Keratinocyte (primary cell): ENCODE measurements at regions not wholly inside any gene's neighbourhood (a gene's known extent, or its start where the extent isn't known, plus 50 kb on each side); places are given as distances from the start of the nearest gene placed in this dataset.

Source experiments
- DNase-seq: peaks from one replicate; pipeline ENCODE4 v3.0.0-alpha.2; 2011; ENCODE audit warnings: low read depth, missing footprints, low spot score
- FAIRE-seq: peaks from 2 replicates; lab custom pipeline; 2011; peaks lifted over from hg19 to GRCh38; lab: Jason Lieb, UNC
- H2AFZ ChIP-seq: 2 replicates; pipeline ENCODE4 v1.6.0; 2012; ENCODE audit warnings: low read length, control low read depth, inconsistent platforms; ENCODE audit not compliant: control insufficient read depth
- H3K27ac ChIP-seq: 2 replicates; pipeline ENCODE4 v1.5.1; 2011; ENCODE audit warnings: low read length; ENCODE audit not compliant: control insufficient read depth, insufficient read depth
- H3K27me3 ChIP-seq: 3 replicates; pipeline ENCODE4 v1.6.0; 2011; ENCODE audit warnings: low read length; ENCODE audit not compliant: control insufficient read depth, insufficient read depth; ENCODE audit errors: extremely low read depth
- H3K36me3 ChIP-seq, 2 experiments: 2 replicates in 1 of 2; 3 replicates in 1 of 2; pipeline ENCODE4 v1.5.1; 2011; ENCODE audit warnings: low read length in 2 of 2, mild to moderate bottlenecking in 1 of 2; ENCODE audit not compliant: control insufficient read depth in 2 of 2, insufficient read depth in 2 of 2; ENCODE audit errors: extremely low read depth in 1 of 2
- H3K4me1 ChIP-seq: 3 replicates; pipeline ENCODE4 v1.5.1; 2011; ENCODE audit warnings: low read length; ENCODE audit not compliant: control insufficient read depth, insufficient read depth; ENCODE audit errors: extremely low read depth
- H3K4me2 ChIP-seq: 3 replicates; pipeline ENCODE4 v1.6.0; 2011; ENCODE audit warnings: low read depth, low read length; ENCODE audit not compliant: control insufficient read depth, insufficient read depth; ENCODE audit errors: extremely low read depth
- H3K4me3 ChIP-seq, 3 experiments: fragments of 200-600 bp in 1 of 3; sonication (generic) in 1 of 3; 2 replicates in 2 of 3; 3 replicates in 1 of 3; pipeline ENCODE4 v1.5.1; 2011 to 2016; ENCODE audit warnings: low read length in 3 of 3, mild to moderate bottlenecking in 3 of 3, control low read depth in 2 of 3, inconsistent platforms in 1 of 3, low read depth in 1 of 3, mixed read lengths in 1 of 3, mixed run types in 1 of 3, moderate library complexity in 1 of 3; ENCODE audit not compliant: control insufficient read depth in 2 of 3, insufficient read depth in 2 of 3; ENCODE audit errors: extremely low read depth in 1 of 3
- H3K79me2 ChIP-seq: 2 replicates; pipeline ENCODE4 v1.6.0; 2012; ENCODE audit warnings: low read length; ENCODE audit not compliant: control insufficient read depth, insufficient read depth
- H3K9ac ChIP-seq: 3 replicates; pipeline ENCODE4 v1.6.0; 2011; ENCODE audit warnings: low read length; ENCODE audit not compliant: control insufficient read depth, insufficient read depth; ENCODE audit errors: extremely low read depth
- H3K9me1 ChIP-seq: 3 replicates; pipeline ENCODE4 v1.6.0; 2011; ENCODE audit warnings: low read length; ENCODE audit not compliant: control insufficient read depth, insufficient read depth; ENCODE audit errors: extremely low read depth
- H3K9me3 ChIP-seq: 2 replicates; pipeline ENCODE4 v1.5.1; 2012; ENCODE audit warnings: low read depth, low read length; ENCODE audit not compliant: control insufficient read depth
- H4K20me1 ChIP-seq: 3 replicates; pipeline ENCODE4 v1.6.0; 2011; ENCODE audit warnings: low read length; ENCODE audit not compliant: control insufficient read depth, insufficient read depth; ENCODE audit errors: extremely low read depth
- CTCF ChIP-seq, 3 experiments: IDR thresholded peaks in 1 of 3; conservative IDR thresholded peaks in 1 of 3; optimal IDR thresholded peaks in 1 of 3; 2 replicates in 2 of 3; 3 replicates in 1 of 3; pipeline versions ENCODE3 to v1.5.1; 2011; ENCODE audit warnings: low read length in 3 of 3, mild to moderate bottlenecking in 3 of 3, moderate library complexity in 2 of 3, control low read depth in 1 of 3, inconsistent platforms in 1 of 3; ENCODE audit not compliant: insufficient read depth in 2 of 3; ENCODE audit errors: extremely low read depth in 1 of 3
- EZH2 ChIP-seq: IDR thresholded peaks from one replicate; pipeline ENCODE4 v1.6.1; 2012; ENCODE audit warnings: inconsistent platforms, mild to moderate bottlenecking, low read length, moderate library complexity
- dilution Hi-C: fragments of 300-500 bp; cut with MboI; formaldehyde crosslinking; loops from one replicate; pipeline ENCODE4 v1.7.0; 2020; ENCODE audit warnings: low sequenced_read_pairs; ENCODE audit not compliant: extremely low pct_ligation_motif_present

GRCh38 chr5:88999853-89000252 is 116.9 kb upstream of the MEF2C start:
- Histone ChIP-seq H3K9me3 (no peaks in the 10 kb centered on the region), H3K9me1 (no peaks in the 10 kb centered on the region), H3K4me3 (no peak overlapping the region), H3K79me2 (no peaks in the 10 kb centered on the region), H3K9ac (no peak overlapping the region), H3K27me3 (no peaks in the 10 kb centered on the region), H3K4me1 (no peaks in the 10 kb centered on the region), H2AFZ (no peak overlapping the region), H3K4me2 (no peak overlapping the region), H3K27ac (no peak overlapping the region), H4K20me1 (no peaks in the 10 kb centered on the region), H3K36me3 (no peaks in the 10 kb centered on the region)
- DNase-seq = no peak
- TF ChIP-seq EZH2 (no peak), CTCF (optimal IDR thresholded peaks at IDR 0.05 in 1 of 3, IDR thresholded peaks at IDR 0.05 in 1 of 3, conservative IDR thresholded peaks at IDR 0.05 in 1 of 3; ENCODE audit: extremely low read depth in 1 of 3, insufficient read depth in 2 of 3, low read length in 3 of 3) (no peak)
- FAIRE-seq = no peak
- dilution Hi-C loops = no loop called here

GRCh38 chr5:88997937-88998336 is 115.0 kb upstream of the MEF2C start:
- dilution Hi-C loops = no loop called here
- TF ChIP-seq CTCF (optimal IDR thresholded peaks at IDR 0.05 in 1 of 3, IDR thresholded peaks at IDR 0.05 in 1 of 3, conservative IDR thresholded peaks at IDR 0.05 in 1 of 3; ENCODE audit: extremely low read depth in 1 of 3, insufficient read depth in 2 of 3, low read length in 3 of 3) (no peak), EZH2 (no peak)
- Histone ChIP-seq H3K4me3 (no peak overlapping the region), H3K9me3 (no peaks in the 10 kb centered on the region), H2AFZ (no peak overlapping the region), H3K79me2 (no peaks in the 10 kb centered on the region), H3K9ac (no peak overlapping the region), H3K36me3 (no peaks in the 10 kb centered on the region), H3K4me1 (no peaks in the 10 kb centered on the region), H3K4me2 (no peak overlapping the region), H3K9me1 (no peaks in the 10 kb centered on the region), H4K20me1 (no peaks in the 10 kb centered on the region), H3K27me3 (no peaks in the 10 kb centered on the region), H3K27ac (no peak overlapping the region)
- no peak for FAIRE-seq
- DNase-seq = no peak
